ENCODE measurements at regions not wholly inside any gene's neighbourhood (a gene's known extent, or its start where the extent isn't known, plus 50 kb on each side); places are given as distances from the start of the nearest gene placed in this dataset.

- TF ChIP-seq POLR2A (IDR thresholded peaks at IDR 0.05; ENCODE audit: low read depth) (no peak), EP300 (IDR thresholded peaks at IDR 0.05) (no peak), POLR2AphosphoS5 (IDR thresholded peaks at IDR 0.05) (no peak)
Observed at GRCh38 chrX:3178329-3178728, 137.1 kb downstream of the ARSF start.
